ENCODE measurements at regions not wholly inside any gene's neighbourhood (a gene's known extent, or its start where the extent isn't known, plus 50 kb on each side); places are given as distances from the start of the nearest gene placed in this dataset.

- H3F3A ChIP-seq (ENCODE audit: insufficient read depth, low read length): no peaks in the 10 kb centered on the region
- no peaks in the 10 kb centered on the region for H3K9me3 ChIP-seq (ENCODE audit: low read length)
- H3K9me2 ChIP-seq (ENCODE audit: low read depth, low read length): no peaks in the 10 kb centered on the region
- TF ChIP-seq CTCF (IDR thresholded peaks at IDR 0.05; ENCODE audit: low read length): no peak
- TF ChIP-seq EZH2 (IDR thresholded peaks at IDR 0.05; ENCODE audit: borderline replicate concordance, low read length): no peak
- H3K27me3 ChIP-seq (ENCODE audit: insufficient read depth, low read length): no peaks in the 10 kb centered on the region
- no peak overlapping the region for H3K9ac ChIP-seq (ENCODE audit: low read length)
- H3K27ac ChIP-seq (ENCODE audit: low read depth, low read length, poor library complexity, severe bottlenecking): no peak overlapping the region
- H4K20me1 ChIP-seq (ENCODE audit: insufficient read depth, low read length): no peaks in the 10 kb centered on the region
- H3K4me3 ChIP-seq (ENCODE audit: low read depth, low read length, poor library complexity, severe bottlenecking): no peak overlapping the region
- no peaks in the 10 kb centered on the region for H3K4me1 ChIP-seq (ENCODE audit: insufficient read depth, low read length, severe bottlenecking)
- H3K36me3 ChIP-seq (ENCODE audit: insufficient read depth, low read length): no peaks in the 10 kb centered on the region
- no peaks in the 10 kb centered on the region for H3K79me2 ChIP-seq (ENCODE audit: insufficient read depth, low read length)
- no peak overlapping the region for H2AFZ ChIP-seq (ENCODE audit: low read length)
- no peak overlapping the region for H3K4me2 ChIP-seq (ENCODE audit: low read length)
Observed at GRCh38 chr6:147674794-147675193, 166.3 kb downstream of the SAMD5 start.

- H4K20me1 ChIP-seq (ENCODE audit: insufficient read depth, low read length): no peaks in the 10 kb centered on the region
- no peaks in the 10 kb centered on the region for H3K9me2 ChIP-seq (ENCODE audit: low read depth, low read length)
- H3K36me3 ChIP-seq (ENCODE audit: insufficient read depth, low read length): no peaks in the 10 kb centered on the region
- H3K9ac ChIP-seq (ENCODE audit: low read length): no peak overlapping the region
- H3K9me3 ChIP-seq (ENCODE audit: low read length): no peaks in the 10 kb centered on the region
- H3K79me2 ChIP-seq (ENCODE audit: insufficient read depth, low read length): no peaks in the 10 kb centered on the region
- H3K4me2 ChIP-seq (ENCODE audit: low read length): no peak overlapping the region
- no peaks in the 10 kb centered on the region for H3F3A ChIP-seq (ENCODE audit: insufficient read depth, low read length)
- no peak overlapping the region for H3K27ac ChIP-seq (ENCODE audit: low read depth, low read length, poor library complexity, severe bottlenecking)
- no peak overlapping the region for H3K4me3 ChIP-seq (ENCODE audit: low read depth, low read length, poor library complexity, severe bottlenecking)
- H3K27me3 ChIP-seq (ENCODE audit: insufficient read depth, low read length): no peaks in the 10 kb centered on the region
- no peaks in the 10 kb centered on the region for H3K4me1 ChIP-seq (ENCODE audit: insufficient read depth, low read length, severe bottlenecking)
- H2AFZ ChIP-seq (ENCODE audit: low read length): no peak overlapping the region
- TF ChIP-seq EZH2 (IDR thresholded peaks at IDR 0.05; ENCODE audit: borderline replicate concordance, low read length) (no peak), CTCF (IDR thresholded peaks at IDR 0.05; ENCODE audit: low read length) (no peak)
Observed at GRCh38 chr6:147675281-147675680, 166.8 kb downstream of the SAMD5 start.

DNA sequence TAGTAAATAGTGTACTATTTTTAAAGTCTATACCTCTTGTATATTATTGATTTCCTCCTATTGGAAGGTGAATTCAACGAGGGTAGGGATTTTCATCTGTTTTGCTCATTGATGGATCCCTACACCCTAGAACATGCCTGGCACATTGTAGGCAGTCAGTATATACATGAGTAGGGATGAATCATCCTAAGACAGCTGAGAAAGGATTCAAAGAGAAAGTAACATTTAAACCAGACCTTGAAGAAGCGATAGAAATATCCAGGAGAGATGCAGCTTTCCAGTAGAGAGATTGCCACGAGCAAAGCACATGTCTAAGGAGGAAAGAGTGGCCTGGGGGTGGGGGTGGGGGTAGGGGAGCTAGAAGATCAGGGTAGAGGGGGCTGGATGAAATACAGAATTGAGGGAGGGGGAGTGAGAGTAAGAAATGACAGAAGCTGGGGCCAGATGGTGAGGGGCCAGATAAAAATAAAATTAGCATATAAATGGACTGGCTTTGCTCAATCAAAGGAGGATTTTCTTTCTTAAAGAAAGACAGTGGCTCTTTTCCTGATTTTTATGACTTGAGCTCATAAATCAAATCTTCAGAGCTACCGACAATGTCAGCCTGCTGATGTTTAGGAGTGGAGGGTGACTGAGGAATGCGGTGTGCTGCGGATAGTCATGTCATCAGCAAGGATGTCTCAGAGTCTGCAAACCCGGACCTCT, 168.2 kb downstream of the SAMD5 start:
- H3K27ac ChIP-seq (ENCODE audit: low read depth, low read length, poor library complexity, severe bottlenecking): no peak overlapping the region
- no peaks in the 10 kb centered on the region for H3K27me3 ChIP-seq (ENCODE audit: insufficient read depth, low read length)
- H4K20me1 ChIP-seq (ENCODE audit: insufficient read depth, low read length): no peaks in the 10 kb centered on the region
- H3K9ac ChIP-seq (ENCODE audit: low read length): no peak overlapping the region
- no peaks in the 10 kb centered on the region for H3K4me1 ChIP-seq (ENCODE audit: insufficient read depth, low read length, severe bottlenecking)
- TF ChIP-seq CTCF (IDR thresholded peaks at IDR 0.05; ENCODE audit: low read length) (no peak), EZH2 (IDR thresholded peaks at IDR 0.05; ENCODE audit: borderline replicate concordance, low read length) (no peak)
- H3K9me2 ChIP-seq (ENCODE audit: low read depth, low read length): no peaks in the 10 kb centered on the region
- H3K79me2 ChIP-seq (ENCODE audit: insufficient read depth, low read length): no peaks in the 10 kb centered on the region
- H3K36me3 ChIP-seq (ENCODE audit: insufficient read depth, low read length): no peaks in the 10 kb centered on the region
- no peak overlapping the region for H2AFZ ChIP-seq (ENCODE audit: low read length)
- no peaks in the 10 kb centered on the region for H3F3A ChIP-seq (ENCODE audit: insufficient read depth, low read length)
- no peak overlapping the region for H3K4me2 ChIP-seq (ENCODE audit: low read length)
- no peak overlapping the region for H3K4me3 ChIP-seq (ENCODE audit: low read depth, low read length, poor library complexity, severe bottlenecking)
- no peaks in the 10 kb centered on the region for H3K9me3 ChIP-seq (ENCODE audit: low read length)

All from OCI-LY1 (cell line).